Erythroblast (primary cell): ENCODE measurements at regions not wholly inside any gene's neighbourhood (a gene's known extent, or its start where the extent isn't known, plus 50 kb on each side); places are given as distances from the start of the nearest gene placed in this dataset.

Source experiments
- GATA1 ChIP-seq: IDR thresholded peaks from 2 replicates; pipeline ENCODE4 v1.6.1; 2011; ENCODE audit warnings: low read depth, mild to moderate bottlenecking, control low read depth, low read length, moderate library complexity
- POLR2A ChIP-seq: IDR thresholded peaks from 2 replicates; pipeline ENCODE4 v1.6.1; 2011; ENCODE audit warnings: mild to moderate bottlenecking, low read length

DNA sequence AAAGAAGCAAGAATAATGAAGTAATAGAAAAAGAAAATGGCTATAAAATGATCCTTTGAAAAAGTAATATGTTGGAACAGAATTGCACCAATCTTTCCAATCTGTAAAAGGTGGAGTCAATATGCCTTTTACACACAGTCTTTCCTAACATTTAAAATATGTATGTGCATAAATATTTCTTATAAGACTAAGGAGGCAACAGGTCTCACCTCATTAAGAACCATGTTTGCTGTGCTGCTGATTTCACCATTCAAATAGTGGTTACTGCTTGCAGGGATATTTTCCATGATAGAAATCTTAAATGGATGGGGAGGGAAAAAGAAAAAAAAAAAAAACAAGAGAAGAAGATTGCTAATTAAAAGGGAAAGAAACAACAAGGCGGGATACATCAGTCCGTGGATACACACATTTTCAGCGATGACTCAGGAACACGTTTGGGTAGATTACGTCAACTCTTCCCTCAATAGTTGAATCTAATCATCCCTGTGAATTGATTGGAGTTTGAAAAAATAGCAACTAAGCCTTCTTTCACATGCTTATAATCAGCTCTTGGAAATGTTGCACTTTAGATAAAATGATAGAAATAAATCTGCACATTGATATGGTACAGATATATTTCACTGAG, 2133.9 kb upstream of the CELF4 start:
- TF ChIP-seq POLR2A (no peak), GATA1 (no peak)
